Thymus (tissue), 11 donors: ENCODE measurements at regions not wholly inside any gene's neighbourhood (a gene's known extent, or its start where the extent isn't known, plus 50 kb on each side); places are given as distances from the start of the nearest gene placed in this dataset.

Source experiments
- DNase-seq, 9 donors: peaks; one replicate each; pipeline ENCODE4 v3.0.0-alpha.2; 2013; ENCODE audit warnings: low spot score in 9 of 9, low read depth in 6 of 9, missing footprints in 1 of 9
- H3K27ac ChIP-seq, 2 donors: one replicate each; pipeline ENCODE4 v1.5.1; 2013; ENCODE audit warnings: control low read depth in 1 of 2, low read depth in 1 of 2, low read length in 1 of 2, mild to moderate bottlenecking in 1 of 2, moderate library complexity in 1 of 2
- H3K27me3 ChIP-seq, 2 donors: one replicate each; pipeline ENCODE4 v1.5.1; 2013; ENCODE audit warnings: low read length in 1 of 2; ENCODE audit not compliant: control insufficient read depth in 2 of 2, insufficient read depth in 1 of 2
- H3K36me3 ChIP-seq, 2 donors: one replicate each; pipeline ENCODE4 v1.5.1; 2013; ENCODE audit warnings: low read length in 1 of 2, mild to moderate bottlenecking in 1 of 2, moderate library complexity in 1 of 2; ENCODE audit not compliant: control insufficient read depth in 2 of 2, insufficient read depth in 2 of 2
- H3K4me1 ChIP-seq, 2 donors: one replicate each; pipeline ENCODE4 v1.5.1; 2013; ENCODE audit warnings: low read length in 2 of 2; ENCODE audit not compliant: control insufficient read depth in 2 of 2, insufficient read depth in 2 of 2
- H3K4me3 ChIP-seq, 2 donors: one replicate each; pipeline ENCODE4 v1.5.1; 2013; ENCODE audit warnings: low read length in 2 of 2, control low read depth in 1 of 2, mild to moderate bottlenecking in 1 of 2
- H3K9me3 ChIP-seq, 2 donors: one replicate each; pipeline ENCODE4 v1.5.1; 2013; ENCODE audit warnings: low read length in 1 of 2, mild to moderate bottlenecking in 1 of 2; ENCODE audit not compliant: control insufficient read depth in 2 of 2, insufficient read depth in 1 of 2
- WGBS: extraction: QIAGEN DNeasy Blood & Tissue Kit; methylation state at CpG from one replicate; pipeline ENCODE4 v1.1.7; 2013; 5-methylcytosine and 5-hydroxymethylcytosine counted together
- donor health status: healthy.

DNA sequence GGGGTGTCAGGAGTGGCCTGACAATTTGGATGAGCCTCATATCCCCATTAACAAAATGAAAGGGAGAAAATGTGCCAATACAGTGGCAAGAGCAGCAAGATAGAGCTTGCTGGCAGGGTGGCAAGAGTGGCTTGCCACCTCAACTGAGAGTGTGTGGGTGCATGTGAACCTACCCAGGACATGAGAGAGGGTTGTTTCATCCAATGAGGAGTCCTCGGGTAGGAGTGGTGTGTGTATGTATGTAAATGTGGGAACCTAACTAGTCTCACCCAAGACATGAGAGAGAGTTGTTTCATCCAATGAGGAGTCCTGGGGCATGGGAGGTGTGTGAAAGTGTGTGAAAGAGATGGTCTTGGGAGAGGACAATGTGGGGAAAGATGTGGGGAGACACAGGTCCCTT is 234.2 kb downstream of the RPS4Y2 start:
- no peaks in the 10 kb centered on the region for H3K36me3 ChIP-seq
- no peaks in the 10 kb centered on the region for H3K27me3 ChIP-seq
- no peak overlapping the region for H3K4me3 ChIP-seq
- whole genome bisulfite sequencing, result 94% methylated on average over 1 of the region's 1 CpG
- peak overlapping the region in 1 of 2 donors; percentile 81 for H3K27ac ChIP-seq
- DNase-seq, result no peak
- H3K9me3 ChIP-seq, result no peaks in the 10 kb centered on the region
- H3K4me1 ChIP-seq, result no peaks in the 10 kb centered on the region

DNA sequence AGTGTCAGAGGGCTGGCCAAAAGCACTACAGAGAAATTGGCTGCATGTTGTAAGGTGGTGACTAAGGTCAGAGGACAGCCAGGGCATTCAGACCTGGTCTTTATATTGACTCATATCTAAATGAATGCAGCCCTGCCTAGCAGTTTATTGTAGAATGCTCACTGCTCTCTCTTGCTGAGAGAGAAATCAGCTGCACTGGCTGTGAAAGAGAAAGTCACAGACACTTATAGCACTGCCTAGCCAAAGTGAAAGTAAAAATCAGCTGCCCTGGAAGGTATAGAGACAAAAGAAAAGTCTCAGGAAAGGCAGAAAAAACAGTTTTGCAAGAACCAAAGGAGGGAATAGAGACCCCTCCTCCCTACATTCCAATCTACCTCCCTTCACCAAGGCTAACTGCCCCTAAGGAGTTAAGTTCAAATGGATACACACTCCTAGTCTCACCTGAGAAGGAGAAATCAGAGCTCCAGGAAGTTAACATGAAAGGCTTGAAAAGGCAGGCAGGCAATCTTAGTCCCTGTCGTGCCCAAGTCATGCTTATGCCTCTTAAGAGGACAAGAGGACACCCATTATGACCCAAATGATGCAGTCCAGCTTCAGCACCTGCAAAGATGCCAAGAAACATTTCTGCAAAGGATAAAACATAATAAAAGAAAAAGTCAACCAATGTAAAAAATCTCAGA is 235.1 kb downstream of the RPS4Y2 start:
- Histone ChIP-seq H3K4me3 (peak overlapping the region in 1 of 2 donors; percentile 30), H3K27ac (peak overlapping the region in 1 of 2 donors; percentile 81), H3K4me1 (no peaks in the 10 kb centered on the region), H3K9me3 (no peaks in the 10 kb centered on the region), H3K27me3 (no peaks in the 10 kb centered on the region), H3K36me3 (no peaks in the 10 kb centered on the region)
- 2% methylated on average over 1 of the region's 1 CpG for WGBS
- DNase-seq, result no peak

DNA sequence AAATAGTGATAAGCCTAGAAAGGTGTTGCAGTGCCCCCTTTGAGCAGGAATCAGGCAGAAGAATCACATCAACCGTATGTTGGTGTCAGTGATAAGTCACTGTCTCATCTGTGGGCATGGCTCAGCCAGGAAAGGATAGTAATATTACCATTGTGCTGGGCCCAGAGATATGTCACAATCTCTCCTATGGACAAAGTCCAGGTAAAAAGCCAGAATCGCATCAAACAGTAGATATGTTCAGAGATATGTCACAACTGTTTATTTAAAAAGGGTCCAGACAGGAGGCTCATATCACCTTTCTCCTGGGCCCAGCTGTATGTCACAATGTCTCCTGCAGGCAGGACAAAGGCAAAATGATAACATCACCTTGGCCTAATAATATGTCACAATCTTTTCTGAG is 241.4 kb downstream of the RPS4Y2 start:
- Histone ChIP-seq H3K4me1 (no peaks in the 10 kb centered on the region), H3K27ac (no peak overlapping the region), H3K27me3 (no peaks in the 10 kb centered on the region), H3K9me3 (no peaks in the 10 kb centered on the region), H3K36me3 (no peaks in the 10 kb centered on the region), H3K4me3 (no peak overlapping the region)
- 97% methylated on average over 2 of the region's 2 CpGs for WGBS
- DNase-seq, result no peak

DNA sequence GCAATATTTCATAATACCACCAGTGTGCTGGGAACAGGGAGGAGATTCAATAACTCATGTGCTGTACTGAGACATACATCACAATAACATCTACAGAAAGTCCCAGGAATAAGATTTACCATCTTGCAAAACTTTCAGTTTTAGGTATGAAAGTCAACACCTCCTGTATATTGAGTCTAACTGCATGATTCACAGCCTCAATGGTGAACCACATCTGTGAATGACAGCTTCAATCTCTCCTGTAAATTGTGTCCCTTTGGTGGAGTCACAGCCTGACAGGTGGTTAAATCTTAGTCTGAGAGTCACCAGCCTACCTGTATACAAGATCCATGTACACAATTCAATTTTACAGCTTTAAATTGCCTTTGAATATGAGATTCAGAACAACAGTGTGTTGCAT is 242.1 kb downstream of the RPS4Y2 start:
- no peaks in the 10 kb centered on the region for H3K9me3 ChIP-seq
- H3K4me3 ChIP-seq, result no peak overlapping the region
- no peaks in the 10 kb centered on the region for H3K36me3 ChIP-seq

DNA sequence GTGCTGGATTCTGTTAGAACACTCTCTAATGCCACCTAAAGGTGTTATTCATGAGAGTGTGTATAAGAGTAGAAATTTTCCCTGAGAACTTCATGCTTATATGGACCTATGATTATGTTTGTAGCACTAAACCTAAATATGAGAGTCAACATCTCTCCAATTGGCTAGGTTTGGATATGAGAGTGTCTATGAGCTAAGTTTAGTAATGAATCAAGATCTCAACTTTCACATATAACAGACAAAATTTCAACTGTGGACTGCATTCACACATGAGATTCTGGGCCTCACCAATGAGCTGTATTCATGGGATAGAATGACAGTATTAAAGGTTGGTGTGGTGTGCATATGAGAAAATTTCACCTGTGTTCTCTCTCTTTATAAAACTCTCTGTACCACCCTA is 242.6 kb downstream of the RPS4Y2 start:
- H3K4me1 ChIP-seq, result no peaks in the 10 kb centered on the region
- no peaks in the 10 kb centered on the region for H3K27me3 ChIP-seq
- H3K4me3 ChIP-seq, result no peak overlapping the region
- no peaks in the 10 kb centered on the region for H3K36me3 ChIP-seq
- no peaks in the 10 kb centered on the region for H3K9me3 ChIP-seq
- no peak for DNase-seq
- H3K27ac ChIP-seq, result no peak overlapping the region

More for the DNA sequence above, 242.1 kb downstream of the RPS4Y2 start:
- H3K27me3 ChIP-seq, result no peaks in the 10 kb centered on the region
- no peak overlapping the region for H3K27ac ChIP-seq
- H3K4me1 ChIP-seq, result no peaks in the 10 kb centered on the region
- no peak for DNase-seq

DNA sequence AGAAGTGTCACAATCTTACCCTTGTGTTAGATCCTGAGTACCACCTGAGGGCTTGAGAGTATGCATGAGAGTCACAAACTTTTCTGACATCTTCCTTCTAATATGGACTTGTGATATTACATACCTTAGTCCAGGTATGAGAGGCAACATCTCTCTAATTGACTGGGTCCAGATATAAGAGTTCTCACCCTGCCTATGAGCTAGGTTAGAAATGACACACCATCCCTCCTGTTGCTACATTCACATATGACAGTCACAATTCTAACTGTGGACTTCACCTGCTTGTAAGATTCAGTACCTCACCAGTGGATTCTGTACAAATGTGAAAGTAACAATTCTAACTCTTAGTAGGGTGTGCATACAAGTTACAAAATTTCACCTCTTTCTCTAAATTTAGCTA is 245.2 kb downstream of the RPS4Y2 start:
- H3K4me3 ChIP-seq, result no peak overlapping the region
- H3K36me3 ChIP-seq, result no peaks in the 10 kb centered on the region
- no peak for DNase-seq
- no peak overlapping the region for H3K27ac ChIP-seq
- no peaks in the 10 kb centered on the region for H3K9me3 ChIP-seq
- no peaks in the 10 kb centered on the region for H3K4me1 ChIP-seq
- H3K27me3 ChIP-seq, result no peaks in the 10 kb centered on the region

DNA sequence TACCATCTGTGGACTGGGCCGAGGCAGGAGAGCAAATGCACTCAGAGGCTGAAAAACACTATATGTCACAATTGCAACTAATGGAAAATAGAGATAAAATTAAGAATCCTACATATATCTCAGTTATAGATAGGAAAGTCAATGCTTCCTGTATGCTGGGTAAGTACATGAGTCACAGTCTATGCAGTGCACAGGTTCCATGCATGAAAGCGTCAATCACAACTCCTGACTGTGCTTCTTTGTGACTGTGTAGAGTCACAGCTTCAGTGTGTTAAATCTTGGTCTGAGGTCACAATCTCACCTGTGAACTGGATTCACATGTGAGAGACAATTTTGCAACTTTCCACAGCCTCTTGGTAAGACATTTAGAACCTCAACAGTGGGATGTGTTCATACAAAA is 247.2 kb downstream of the RPS4Y2 start:
- no peaks in the 10 kb centered on the region for H3K4me1 ChIP-seq
- H3K27ac ChIP-seq, result no peak overlapping the region
- no peaks in the 10 kb centered on the region for H3K27me3 ChIP-seq
- 95% methylated on average over 2 of the region's 2 CpGs for WGBS
- no peaks in the 10 kb centered on the region for H3K9me3 ChIP-seq
- no peak overlapping the region for H3K4me3 ChIP-seq
- no peaks in the 10 kb centered on the region for H3K36me3 ChIP-seq
- DNase-seq, result no peak

DNA sequence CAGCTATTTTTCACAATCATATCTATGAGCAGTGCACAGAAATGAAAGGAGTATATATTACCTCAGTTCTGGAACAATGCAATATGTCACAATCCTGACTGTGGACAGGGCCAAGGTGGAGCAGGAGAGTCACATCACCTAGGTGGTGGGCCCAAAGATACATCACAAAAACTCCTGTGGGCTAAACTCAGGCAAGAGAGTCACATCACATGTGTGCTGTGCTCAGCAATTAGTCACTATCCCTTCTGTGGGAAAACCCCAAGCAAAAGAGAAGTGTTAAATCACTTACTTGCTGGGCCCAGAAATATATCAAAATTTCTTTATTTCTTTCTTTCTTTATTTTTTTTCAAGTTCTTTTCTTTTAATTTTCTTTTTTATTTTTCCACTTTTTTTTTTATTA is 249.6 kb downstream of the RPS4Y2 start:
- no peak overlapping the region for H3K27ac ChIP-seq
- H3K36me3 ChIP-seq, result no peaks in the 10 kb centered on the region
- H3K4me3 ChIP-seq, result no peak overlapping the region
- no peaks in the 10 kb centered on the region for H3K4me1 ChIP-seq
- no peak for DNase-seq
- H3K9me3 ChIP-seq, result no peaks in the 10 kb centered on the region
- no peaks in the 10 kb centered on the region for H3K27me3 ChIP-seq

DNA sequence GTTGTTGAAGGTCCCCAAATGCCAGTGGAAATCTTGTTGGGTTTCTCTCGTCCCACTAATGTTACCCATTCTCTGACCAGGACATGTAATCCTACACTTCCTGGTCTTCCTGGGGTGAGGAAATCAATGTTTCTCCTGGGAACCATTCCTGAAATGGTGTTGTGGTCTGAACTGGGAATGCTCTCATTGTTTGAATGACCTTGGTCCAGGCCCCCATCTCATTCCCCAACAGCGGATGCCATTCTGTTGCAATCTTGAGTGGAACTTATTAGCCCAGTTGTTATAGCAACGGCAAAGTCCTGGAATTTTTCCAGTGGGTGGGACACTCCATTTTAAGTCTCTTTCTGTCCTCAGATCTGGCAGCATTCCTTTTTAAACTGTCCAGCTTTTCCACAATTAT is 265.9 kb downstream of the RPS4Y2 start:
- H3K36me3 ChIP-seq, result no peaks in the 10 kb centered on the region
- no peak overlapping the region for H3K4me3 ChIP-seq
- no peaks in the 10 kb centered on the region for H3K9me3 ChIP-seq
- DNase-seq, result no peak
- no peak overlapping the region for H3K27ac ChIP-seq
- H3K4me1 ChIP-seq, result peaks cover 0 to 14% of the 10 kb centered on the region in 2 donors
- H3K27me3 ChIP-seq, result no peaks in the 10 kb centered on the region
- WGBS, result 91% methylated on average over 3 of the region's 3 CpGs
